ENCODE measurements at regions not wholly inside any gene's neighbourhood (a gene's known extent, or its start where the extent isn't known, plus 50 kb on each side); places are given as distances from the start of the nearest gene placed in this dataset.

- H3K4me3 ChIP-seq, result no peak overlapping the region
- no peak for DNase-seq (ENCODE audit: low spot score in 2 of 2)
- no peaks in the 10 kb centered on the region for H3K27me3 ChIP-seq
- no peak overlapping the region for H3K27ac ChIP-seq
- WGBS, result 91% methylated on average over 4 of the region's 4 CpGs
- H3K36me3 ChIP-seq, result no peaks in the 10 kb centered on the region
- no peak for TF ChIP-seq CTCF (IDR thresholded peaks at IDR 0.05)
- TF ChIP-seq POLR2A (IDR thresholded peaks at IDR 0.05), result no peak
- no peak for TF ChIP-seq POLR2AphosphoS5 (IDR thresholded peaks at IDR 0.05)
- TF ChIP-seq EP300 (IDR thresholded peaks at IDR 0.05), result no peak
- H3K4me1 ChIP-seq, result no peaks in the 10 kb centered on the region
- H3K9me3 ChIP-seq, result no peaks in the 10 kb centered on the region
Measured at GRCh38 chr5:33235824-33236223, 204.9 kb upstream of the TARS1 start.

- H3K27me3 ChIP-seq, result no peaks in the 10 kb centered on the region
- no peaks in the 10 kb centered on the region for H3K36me3 ChIP-seq
- H3K4me3 ChIP-seq, result no peak overlapping the region
- DNase-seq (ENCODE audit: low spot score in 2 of 2), result no peak
- TF ChIP-seq POLR2A (IDR thresholded peaks at IDR 0.05) (no peak), EP300 (IDR thresholded peaks at IDR 0.05) (no peak), POLR2AphosphoS5 (IDR thresholded peaks at IDR 0.05) (no peak), CTCF (IDR thresholded peaks at IDR 0.05) (no peak)
- no peak overlapping the region for H3K27ac ChIP-seq
- no peaks in the 10 kb centered on the region for H3K9me3 ChIP-seq
- H3K4me1 ChIP-seq, result no peaks in the 10 kb centered on the region
Measured at GRCh38 chr5:33237471-33237870, 203.3 kb upstream of the TARS1 start.

DNA sequence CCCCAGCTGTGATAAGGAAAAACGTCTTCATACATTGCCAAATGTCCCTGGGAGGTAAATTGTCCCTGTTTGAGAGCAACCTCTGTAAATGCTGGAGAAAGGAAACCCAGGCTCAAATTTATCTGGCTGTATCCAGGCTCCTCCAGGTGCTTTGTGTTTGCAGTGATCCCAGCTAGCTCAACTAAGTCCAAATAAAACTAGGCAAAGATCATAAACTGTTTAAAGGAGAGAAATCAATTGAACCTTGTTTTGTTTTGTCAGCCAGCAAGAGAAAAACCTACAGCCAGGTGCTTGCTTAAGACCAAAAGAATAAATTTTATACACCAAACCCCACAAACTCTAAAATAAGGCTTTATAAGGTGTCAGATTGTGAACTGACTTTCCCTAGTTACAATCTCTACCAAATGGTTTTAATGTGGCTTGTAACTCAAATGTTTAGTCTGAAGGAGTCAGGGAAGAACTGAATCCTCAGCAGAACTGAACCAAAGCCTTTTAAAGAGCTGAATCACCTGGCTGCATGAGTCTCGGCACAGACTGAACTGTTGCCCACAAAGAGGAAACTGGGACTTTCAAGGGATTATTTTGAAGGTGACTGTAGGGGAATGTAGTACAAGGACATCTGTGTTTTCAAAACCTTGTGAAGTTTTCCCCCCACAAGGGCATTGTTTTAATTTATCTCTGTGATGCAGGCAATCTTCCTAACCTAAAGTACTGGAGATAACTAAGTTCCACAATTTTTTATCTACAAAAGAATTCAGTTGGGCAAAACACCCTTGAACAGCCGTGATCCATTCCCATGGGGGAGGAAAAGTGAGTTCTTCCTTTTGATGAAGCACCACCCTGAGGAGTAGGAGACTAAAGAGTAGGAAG is 201.7 kb upstream of the TARS1 start:
- no peak for TF ChIP-seq CTCF (IDR thresholded peaks at IDR 0.05)
- TF ChIP-seq EP300 (IDR thresholded peaks at IDR 0.05), result no peak
- no peak for TF ChIP-seq POLR2AphosphoS5 (IDR thresholded peaks at IDR 0.05)
- TF ChIP-seq POLR2A (IDR thresholded peaks at IDR 0.05), result no peak
- no peaks in the 10 kb centered on the region for H3K9me3 ChIP-seq
- WGBS, result 42% methylated on average over 3 of the region's 3 CpGs
- no peaks in the 10 kb centered on the region for H3K27me3 ChIP-seq
- no peak overlapping the region for H3K27ac ChIP-seq
- no peak overlapping the region for H3K4me3 ChIP-seq
- DNase-seq (ENCODE audit: low spot score in 2 of 2), result no peak
- no peaks in the 10 kb centered on the region for H3K4me1 ChIP-seq
- H3K36me3 ChIP-seq, result no peaks in the 10 kb centered on the region

GRCh38 chr5:33240558-33240957 is 200.2 kb upstream of the TARS1 start:
- no peak for TF ChIP-seq POLR2AphosphoS5 (IDR thresholded peaks at IDR 0.05)
- no peak for DNase-seq (ENCODE audit: low spot score in 2 of 2)
- Histone ChIP-seq H3K9me3 (no peaks in the 10 kb centered on the region), H3K36me3 (no peaks in the 10 kb centered on the region), H3K4me3 (no peak overlapping the region), H3K27ac (no peak overlapping the region), H3K4me1 (no peaks in the 10 kb centered on the region), H3K27me3 (no peaks in the 10 kb centered on the region)
- WGBS, result 71% methylated on average over 6 of the region's 6 CpGs

- Histone ChIP-seq H3K27me3 (no peaks in the 10 kb centered on the region), H3K9me3 (no peaks in the 10 kb centered on the region), H3K4me3 (no peak overlapping the region), H3K36me3 (no peaks in the 10 kb centered on the region), H3K27ac (no peak overlapping the region), H3K4me1 (no peaks in the 10 kb centered on the region)
- DNase-seq (ENCODE audit: low spot score in 2 of 2), result no peak
- TF ChIP-seq CTCF (IDR thresholded peaks at IDR 0.05) (no peak), POLR2AphosphoS5 (IDR thresholded peaks at IDR 0.05) (no peak), EP300 (IDR thresholded peaks at IDR 0.05) (no peak), POLR2A (IDR thresholded peaks at IDR 0.05) (no peak)
- 47% methylated on average over 4 of the region's 4 CpGs for WGBS
Measured at GRCh38 chr5:33241802-33242201, 199.0 kb upstream of the TARS1 start.

Data from suprapubic skin (tissue), 4 donors.